Lower lobe of right lung (tissue), 2 donors: ENCODE measurements at regions not wholly inside any gene's neighbourhood (a gene's known extent, or its start where the extent isn't known, plus 50 kb on each side); places are given as distances from the start of the nearest gene placed in this dataset.

Experiments
- ATAC-seq, 2 donors: fragments of 200-7000 bp; cut with Tn5 transposase; one replicate each; pipeline ENCODE4 v1.9.1; 2020 to 2022; ENCODE audit warnings: mild to moderate bottlenecking in 2 of 2, moderate library complexity in 2 of 2
- DNase-seq: peaks from one replicate; pipeline ENCODE4 v3.0.0-alpha.2; 2020
- H3K27ac ChIP-seq: fragments of 200-600 bp; one replicate; pipeline ENCODE4 v1.8.0; 2022
- H3K27me3 ChIP-seq: fragments of 200-600 bp; one replicate; pipeline ENCODE4 v1.8.0; 2022; ENCODE audit warnings: low read depth
- H3K36me3 ChIP-seq: fragments of 200-600 bp; one replicate; pipeline ENCODE4 v1.8.0; 2022; ENCODE audit warnings: mild to moderate bottlenecking
- H3K4me1 ChIP-seq: fragments of 200-600 bp; one replicate; pipeline ENCODE4 v1.8.0; 2022
- H3K4me3 ChIP-seq: fragments of 200-600 bp; one replicate; pipeline ENCODE4 v1.8.0; 2022; ENCODE audit warnings: mild to moderate bottlenecking
- H3K9me3 ChIP-seq: fragments of 200-600 bp; one replicate; pipeline ENCODE4 v1.8.0; 2022
- intact Hi-C: fragments of 100-400 bp; cut with DNase I; formaldehyde crosslinking; loops from one replicate; pipeline ENCODE4 v1.11.0; 2022
- TF ChIP-seq, protein P1 (sequence below): fragments of 200-600 bp; IDR thresholded peaks from one replicate; pipeline ENCODE4 v1.8.0; 2022; ENCODE audit warnings: antibody characterized with exemption, mild to moderate bottlenecking
- donor health status: DM: no; HTN: yes; CAD: no; lungs with severe emphysema.

GRCh38 chr1:79128722-79129121 is 122.2 kb upstream of the ADGRL4 start:
- Histone ChIP-seq H3K4me3 (no peak overlapping the region), H3K27me3 (no peaks in the 10 kb centered on the region), H3K36me3 (no peaks in the 10 kb centered on the region), H3K4me1 (no peaks in the 10 kb centered on the region), H3K9me3 (no peaks in the 10 kb centered on the region), H3K27ac (no peak overlapping the region)
- intact Hi-C loops, result no loop called here
- TF ChIP-seq, protein P1, sequence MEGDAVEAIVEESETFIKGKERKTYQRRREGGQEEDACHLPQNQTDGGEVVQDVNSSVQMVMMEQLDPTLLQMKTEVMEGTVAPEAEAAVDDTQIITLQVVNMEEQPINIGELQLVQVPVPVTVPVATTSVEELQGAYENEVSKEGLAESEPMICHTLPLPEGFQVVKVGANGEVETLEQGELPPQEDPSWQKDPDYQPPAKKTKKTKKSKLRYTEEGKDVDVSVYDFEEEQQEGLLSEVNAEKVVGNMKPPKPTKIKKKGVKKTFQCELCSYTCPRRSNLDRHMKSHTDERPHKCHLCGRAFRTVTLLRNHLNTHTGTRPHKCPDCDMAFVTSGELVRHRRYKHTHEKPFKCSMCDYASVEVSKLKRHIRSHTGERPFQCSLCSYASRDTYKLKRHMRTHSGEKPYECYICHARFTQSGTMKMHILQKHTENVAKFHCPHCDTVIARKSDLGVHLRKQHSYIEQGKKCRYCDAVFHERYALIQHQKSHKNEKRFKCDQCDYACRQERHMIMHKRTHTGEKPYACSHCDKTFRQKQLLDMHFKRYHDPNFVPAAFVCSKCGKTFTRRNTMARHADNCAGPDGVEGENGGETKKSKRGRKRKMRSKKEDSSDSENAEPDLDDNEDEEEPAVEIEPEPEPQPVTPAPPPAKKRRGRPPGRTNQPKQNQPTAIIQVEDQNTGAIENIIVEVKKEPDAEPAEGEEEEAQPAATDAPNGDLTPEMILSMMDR, result no peak
- ATAC-seq (no peak), DNase-seq (no peak)

GRCh38 chr1:79124756-79125155 is 118.2 kb upstream of the ADGRL4 start:
- H3K36me3 ChIP-seq, result no peaks in the 10 kb centered on the region
- H3K27me3 ChIP-seq, result no peaks in the 10 kb centered on the region
- TF ChIP-seq, protein P1, result no peak
- no peak for DNase-seq
- H3K4me1 ChIP-seq, result no peaks in the 10 kb centered on the region
- H3K4me3 ChIP-seq, result no peak overlapping the region
- no peak overlapping the region for H3K27ac ChIP-seq
- ATAC-seq, result no peak
- intact Hi-C loops, result no loop called here
- no peaks in the 10 kb centered on the region for H3K9me3 ChIP-seq

GRCh38 chr1:79122521-79122920 is 116.0 kb upstream of the ADGRL4 start:
- H3K27me3 ChIP-seq, result no peaks in the 10 kb centered on the region
- TF ChIP-seq, protein P1, result no peak
- DNase-seq (no peak), ATAC-seq (no peak)
- H3K36me3 ChIP-seq, result no peaks in the 10 kb centered on the region
- H3K4me3 ChIP-seq, result no peak overlapping the region
- H3K27ac ChIP-seq, result no peak overlapping the region
- no peaks in the 10 kb centered on the region for H3K9me3 ChIP-seq
- intact Hi-C loops, result no loop called here
- H3K4me1 ChIP-seq, result no peaks in the 10 kb centered on the region

DNA sequence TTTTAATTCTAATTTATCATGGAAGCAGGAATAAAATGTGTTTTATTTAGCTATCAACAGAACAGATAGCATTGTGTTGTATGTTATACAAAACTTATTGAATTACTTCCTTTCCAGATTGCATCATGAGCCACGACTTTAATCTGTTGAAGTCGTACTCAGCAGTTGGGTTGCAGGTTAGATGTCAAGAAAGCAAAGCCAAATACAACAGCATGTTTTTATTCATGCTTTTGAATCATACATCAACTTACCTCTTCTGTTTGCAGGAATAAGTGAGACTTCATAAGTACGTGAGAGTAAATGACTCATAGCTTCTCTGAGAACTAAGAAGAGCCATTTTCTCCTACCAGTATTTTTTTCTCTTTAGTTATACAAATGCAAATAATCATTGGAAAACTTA is 110.8 kb upstream of the ADGRL4 start:
- TF ChIP-seq, protein P1, result no peak
- Histone ChIP-seq H3K4me1 (no peaks in the 10 kb centered on the region), H3K4me3 (no peak overlapping the region), H3K27me3 (no peaks in the 10 kb centered on the region), H3K9me3 (no peaks in the 10 kb centered on the region), H3K36me3 (no peaks in the 10 kb centered on the region), H3K27ac (no peak overlapping the region)
- no peak for ATAC-seq
- DNase-seq, result no peak
- intact Hi-C loops, result no loop called here

DNA sequence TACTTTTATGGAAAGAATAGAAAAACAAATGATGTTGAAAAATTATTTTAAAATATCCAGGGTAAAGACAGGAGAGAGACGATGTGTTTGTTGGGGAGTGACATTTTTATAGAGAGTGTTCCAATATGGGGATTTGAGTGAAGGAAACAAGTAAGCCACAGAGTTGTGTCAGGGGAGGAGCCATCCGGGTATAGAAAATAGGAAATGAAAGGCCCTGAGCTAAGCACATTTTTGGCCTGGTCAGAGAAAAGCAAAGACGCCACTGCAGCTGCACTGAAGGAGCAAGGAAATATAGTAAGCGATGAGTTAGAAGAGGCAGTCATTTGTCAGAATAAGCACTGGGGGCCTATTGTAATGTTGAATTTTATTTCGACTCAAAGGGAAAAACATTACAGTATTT is 107.3 kb upstream of the ADGRL4 start:
- H3K36me3 ChIP-seq, result no peaks in the 10 kb centered on the region
- H3K4me1 ChIP-seq, result no peaks in the 10 kb centered on the region
- no peaks in the 10 kb centered on the region for H3K27me3 ChIP-seq
- H3K4me3 ChIP-seq, result no peak overlapping the region
- H3K27ac ChIP-seq, result no peak overlapping the region
- DNase-seq (no peak), ATAC-seq (no peak)
- TF ChIP-seq, protein P1, result no peak
- intact Hi-C loops, result no loop called here
- H3K9me3 ChIP-seq, result no peaks in the 10 kb centered on the region

- no peak for ATAC-seq
- Histone ChIP-seq H3K27me3 (no peaks in the 10 kb centered on the region), H3K36me3 (no peaks in the 10 kb centered on the region), H3K9me3 (no peaks in the 10 kb centered on the region), H3K4me3 (no peak overlapping the region), H3K27ac (no peak overlapping the region), H3K4me1 (no peaks in the 10 kb centered on the region)
- TF ChIP-seq, protein P1, result no peak
- no peak for DNase-seq
- intact Hi-C loops, result no loop called here
Observed at GRCh38 chr1:79110749-79111148, 104.2 kb upstream of the ADGRL4 start.
